ENCODE measurements at regions not wholly inside any gene's neighbourhood (a gene's known extent, or its start where the extent isn't known, plus 50 kb on each side); places are given as distances from the start of the nearest gene placed in this dataset.
A peak's percentile ranks its signal among the peaks of the same experiment; 100 is the strongest.
"Not testable (repeated sequence)": the region's sequence is repeated elsewhere in the genome, so short reads cannot be mapped to it uniquely, and the experiment has no call there.

DNA sequence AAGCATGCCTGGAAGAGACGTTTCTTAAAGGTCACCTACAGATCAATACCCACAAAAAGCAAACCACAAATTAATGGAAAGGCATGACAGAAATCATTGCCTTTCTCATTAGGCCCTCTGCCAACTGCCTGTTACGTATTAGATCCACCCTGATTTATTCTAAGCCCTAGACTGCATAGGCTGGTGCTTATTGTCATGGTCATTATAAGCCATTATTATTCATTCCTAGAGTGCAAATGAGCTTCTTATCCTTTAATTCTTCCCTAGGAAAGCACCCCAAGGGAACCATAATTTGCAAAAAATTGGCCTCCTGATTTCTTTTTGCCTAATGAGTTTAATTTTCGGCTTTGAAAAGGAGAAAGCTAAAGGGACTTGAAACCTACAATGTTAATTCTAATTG is 184.2 kb upstream of the GPRIN3 start:
- DNase-seq, result no peak

GRCh38 chr4:89489921-89490431 is 182.4 kb upstream of the GPRIN3 start:
- DNase-seq, result not testable (repeated sequence)

GRCh38 chr4:89489338-89489771 is 181.8 kb upstream of the GPRIN3 start:
- DNase-seq, result no peak

DNA sequence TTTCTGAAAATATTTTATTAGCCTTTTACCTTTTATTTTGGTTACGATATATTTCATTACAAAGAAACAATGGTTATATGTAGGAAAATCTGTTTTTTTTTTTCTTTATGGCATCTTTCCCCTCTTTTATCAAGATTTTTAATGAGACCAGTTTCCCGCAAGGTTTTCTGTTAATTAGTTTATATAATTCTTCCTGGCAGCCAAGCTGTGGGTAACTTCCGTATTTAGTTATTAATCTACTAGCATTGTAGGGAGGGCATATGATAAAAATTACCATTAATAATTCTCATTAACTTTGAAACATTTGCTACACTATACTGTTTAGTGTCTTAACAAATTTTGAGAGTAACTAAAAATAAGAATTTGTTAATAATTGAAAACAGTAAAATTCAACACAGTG is 181.1 kb upstream of the GPRIN3 start:
- DNase-seq, result no peak

- no peak for DNase-seq
Observed at GRCh38 chr4:89486673-89487072, 179.1 kb upstream of the GPRIN3 start.

GRCh38 chr4:89486042-89486441 is 178.4 kb upstream of the GPRIN3 start:
- DNase-seq, result no peak

GRCh38 chr4:89483833-89484232 is 176.2 kb upstream of the GPRIN3 start:
- DNase-seq, result no peak

DNA sequence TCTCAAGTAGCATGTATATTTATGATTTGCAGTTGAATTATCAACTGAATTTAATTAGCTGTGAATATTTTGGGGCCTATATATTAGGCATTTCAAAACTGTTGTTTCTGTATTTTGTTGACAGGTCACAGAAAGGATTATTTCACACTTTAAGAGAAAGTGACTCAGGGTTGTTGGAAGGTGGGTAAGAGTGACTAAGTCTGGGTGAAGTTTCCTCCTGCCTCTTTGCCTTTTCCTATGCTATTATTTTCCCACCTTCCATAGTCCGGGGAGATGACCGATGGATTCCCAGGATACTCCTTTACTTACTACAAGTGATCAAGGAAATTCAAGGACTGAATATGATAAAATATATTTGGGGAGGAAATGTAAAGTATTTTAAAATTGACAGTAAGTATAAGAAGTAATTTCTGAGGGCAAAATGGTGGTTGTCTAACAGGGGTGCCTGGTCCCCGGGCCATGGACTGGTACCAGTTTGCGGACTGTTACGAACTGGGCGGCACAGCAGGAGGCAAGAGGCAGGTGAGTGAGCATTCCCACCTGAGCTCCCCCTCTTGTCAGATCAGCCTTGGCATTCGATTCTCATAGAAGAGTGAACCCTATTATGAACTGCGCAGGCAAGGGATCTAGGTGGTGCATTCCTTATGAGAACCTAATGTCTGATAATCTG is 175.5 kb upstream of the GPRIN3 start:
- no peak for DNase-seq

DNA sequence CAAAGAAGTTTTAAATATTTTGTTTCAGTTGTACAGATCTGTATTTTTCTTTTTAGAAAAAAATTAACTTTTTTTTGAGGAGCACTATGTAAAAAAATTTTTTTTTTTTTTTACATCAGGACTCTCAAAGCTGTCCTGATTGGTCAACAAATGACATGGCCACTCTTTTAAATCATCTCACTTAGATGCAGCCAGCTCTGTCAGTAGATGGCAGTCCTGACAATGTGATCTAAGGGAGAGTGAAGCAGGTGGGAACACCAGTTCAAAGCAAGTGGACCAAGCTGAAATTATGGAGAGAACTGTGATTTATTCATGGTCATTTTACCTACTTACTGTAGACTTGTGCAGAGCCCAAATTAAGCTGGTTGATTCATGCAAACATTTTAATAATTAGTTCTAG is 174.7 kb upstream of the GPRIN3 start:
- peak; percentile 16 to 53 for DNase-seq

DNA sequence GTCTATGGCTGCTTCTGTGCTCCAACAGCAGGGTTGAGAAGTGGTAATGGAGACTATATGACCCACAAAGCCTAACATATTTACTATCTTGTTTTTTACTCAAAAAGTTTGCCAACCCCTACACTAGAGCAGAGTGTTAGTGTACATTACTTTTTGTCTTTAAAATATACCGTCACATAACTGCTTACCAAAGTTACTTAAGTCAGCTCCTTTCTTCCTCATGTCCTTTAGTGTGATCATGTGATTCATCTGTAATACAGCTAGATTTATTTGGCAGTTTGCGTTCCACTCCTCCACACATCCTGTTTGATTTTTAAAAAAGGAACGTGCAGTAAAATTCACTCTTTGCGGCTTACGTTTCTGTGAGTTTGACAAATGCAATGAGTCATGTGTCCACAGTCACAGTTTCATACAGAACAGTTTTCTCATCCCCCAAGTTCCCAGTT is 162.4 kb upstream of the GPRIN3 start:
- no peak for DNase-seq

DNA sequence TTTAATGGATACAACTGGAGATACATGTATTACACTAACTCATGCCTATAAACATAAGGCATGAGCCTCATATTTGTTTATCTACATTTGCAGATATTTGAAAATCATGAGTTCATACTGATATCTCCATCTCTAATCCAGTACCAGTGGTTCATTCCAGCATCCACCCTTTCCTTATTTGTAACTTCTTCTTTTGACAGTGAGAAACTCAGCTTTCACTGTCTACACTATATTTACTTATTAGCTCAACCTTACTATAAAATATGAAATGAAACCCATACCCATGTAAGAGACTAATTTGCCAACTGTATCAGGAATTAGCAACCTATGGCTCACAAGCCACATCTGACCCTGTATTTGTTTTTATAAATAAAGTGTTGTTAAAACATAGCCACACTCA is 161.9 kb upstream of the GPRIN3 start:
- DNase-seq, result no peak

DNA sequence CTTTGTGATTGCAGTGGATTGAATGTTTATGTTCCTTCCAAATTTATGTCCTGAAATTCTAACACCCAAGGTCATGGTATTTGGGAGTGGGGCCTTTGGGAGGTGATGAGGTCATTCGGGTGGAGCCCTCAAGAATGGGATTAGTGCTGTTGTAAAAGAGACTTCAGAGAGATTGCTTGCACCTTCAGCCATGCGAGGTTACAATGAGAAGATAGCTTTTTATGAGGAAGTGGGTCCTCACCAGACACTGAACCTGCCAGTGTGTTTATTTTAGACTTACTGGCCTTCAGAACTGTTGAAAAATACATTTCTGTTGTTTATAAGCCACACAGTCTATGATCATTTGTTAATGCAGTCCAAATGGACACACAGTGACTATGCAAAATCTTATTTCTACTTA is 161.0 kb upstream of the GPRIN3 start:
- no peak for DNase-seq

- DNase-seq, result no peak
Observed at GRCh38 chr4:89463341-89463740, 155.7 kb upstream of the GPRIN3 start.

DNA sequence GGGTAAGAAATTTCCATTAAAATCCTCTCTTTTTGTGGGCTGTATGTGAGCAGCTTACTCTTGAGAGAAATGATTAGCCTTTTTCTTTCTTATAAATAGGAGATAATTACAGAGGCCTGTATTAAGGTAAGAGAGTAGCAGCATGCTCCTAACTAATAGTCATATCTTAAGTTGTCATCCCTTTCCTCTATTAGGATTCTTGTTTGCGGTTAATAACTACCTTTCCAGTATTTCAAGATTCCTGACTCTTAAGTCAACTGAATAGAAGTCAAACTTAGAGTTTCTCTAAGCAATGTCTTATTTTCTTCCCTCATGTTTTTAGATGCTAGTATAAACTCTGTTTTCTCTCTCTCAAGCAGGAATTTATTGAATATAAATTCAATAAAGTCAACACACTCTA is 139.9 kb upstream of the GPRIN3 start:
- no peak for DNase-seq

GRCh38 chr4:89446193-89446592 is 138.6 kb upstream of the GPRIN3 start:
- DNase-seq, result no peak

GRCh38 chr4:89439533-89439932 is 131.9 kb upstream of the GPRIN3 start:
- no peak for DNase-seq

DNA sequence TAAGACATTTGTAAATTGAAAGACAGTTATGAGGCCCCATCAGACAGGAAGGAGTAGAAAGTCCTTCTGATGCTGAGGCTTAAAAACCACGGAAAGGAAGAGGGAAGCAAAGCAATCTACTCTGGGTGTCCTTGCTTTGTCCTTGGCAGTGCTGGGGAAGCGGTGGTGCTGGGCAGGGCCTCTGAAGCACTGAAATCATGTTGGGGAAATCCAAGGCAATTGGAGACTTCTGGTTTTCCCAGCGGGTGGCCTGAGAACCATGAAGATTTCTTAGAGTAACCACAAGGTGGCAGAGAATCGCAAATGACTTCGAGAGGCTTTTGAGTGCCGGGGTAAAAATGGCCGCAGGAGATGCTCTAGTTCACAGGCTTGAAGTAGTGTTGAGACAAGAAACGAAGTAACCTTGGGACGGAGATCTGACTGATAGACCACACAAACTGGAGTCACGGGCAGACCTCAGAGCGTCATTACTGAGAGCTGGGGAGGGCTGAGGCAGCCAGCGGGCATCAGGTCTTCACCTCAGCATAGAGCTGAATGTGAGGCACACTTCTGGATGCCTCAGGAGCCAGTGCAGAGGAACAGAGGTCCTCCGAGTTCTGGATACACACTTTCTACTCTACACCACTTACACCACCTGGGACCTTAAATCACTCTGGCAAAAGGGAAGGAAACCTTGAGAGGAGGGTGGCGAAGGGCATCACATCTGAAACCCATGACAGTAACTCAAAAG is 130.7 kb upstream of the GPRIN3 start:
- DNase-seq, result no peak

- DNase-seq, result peak in 1 of 2 experiments; percentile 8
Observed at GRCh38 chr4:89434364-89434988, 126.9 kb upstream of the GPRIN3 start.

DNA sequence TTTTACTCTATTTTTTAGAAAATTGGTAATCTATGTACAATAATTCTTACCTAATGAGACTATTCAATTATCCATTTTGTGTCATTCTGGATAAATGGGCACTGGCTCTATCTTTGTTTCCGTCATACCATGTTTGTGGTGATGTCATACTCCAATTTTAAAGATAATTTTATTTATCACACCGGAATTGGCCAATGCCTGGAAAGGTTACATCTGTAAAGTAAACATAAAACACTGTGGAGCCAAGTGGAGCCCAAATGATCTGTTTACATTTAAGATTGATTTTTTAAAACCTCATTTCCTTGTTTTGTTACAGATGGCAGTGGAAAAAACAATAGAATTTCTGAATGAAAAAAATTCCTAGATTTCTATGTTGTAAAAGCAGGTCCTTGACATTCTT is 120.2 kb upstream of the GPRIN3 start:
- no peak for DNase-seq

DNA sequence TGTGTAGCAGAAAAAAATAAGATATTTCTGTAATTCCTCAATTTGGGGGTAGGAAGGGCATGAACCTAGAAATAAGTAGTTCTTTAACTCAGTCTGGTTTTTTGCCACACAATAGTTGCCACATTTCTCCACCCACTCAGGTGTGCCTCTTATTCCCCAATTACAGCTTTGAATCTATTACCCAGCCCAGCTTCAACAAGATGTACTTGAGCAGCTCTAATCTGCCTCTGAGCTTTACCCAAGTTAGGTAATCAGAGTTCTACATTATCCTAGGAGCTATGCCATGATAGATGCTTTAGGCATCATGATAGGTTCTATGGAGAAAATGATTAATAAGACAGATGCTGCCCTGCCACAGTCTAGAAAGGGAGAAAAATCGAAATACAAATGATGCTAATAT is 117.4 kb upstream of the GPRIN3 start:
- DNase-seq, result no peak

DNA sequence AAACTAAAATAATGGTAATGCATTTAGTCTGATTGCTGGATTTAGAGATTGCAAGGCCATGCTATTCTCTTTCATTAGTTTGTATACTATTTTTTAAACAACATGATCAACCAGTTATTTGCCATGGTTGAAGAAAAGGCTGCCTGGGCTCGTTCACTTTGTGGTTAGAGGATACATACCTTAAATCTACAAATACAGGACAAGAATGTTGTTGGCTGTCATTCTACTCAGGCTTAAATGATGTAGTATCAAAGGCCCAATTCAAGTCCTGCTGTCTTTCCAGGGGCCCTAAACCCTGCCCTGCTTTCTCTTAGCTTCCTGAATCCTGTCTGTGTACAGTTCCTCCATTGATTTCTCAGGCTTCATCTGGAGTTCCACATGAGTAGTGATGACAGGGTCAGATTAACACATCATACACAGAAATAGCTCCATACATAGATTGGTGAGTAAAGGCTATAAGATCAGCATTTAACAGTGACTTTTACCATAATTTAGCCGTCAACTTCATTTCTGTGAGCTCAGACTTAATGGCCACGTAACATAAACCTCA is 114.9 kb upstream of the GPRIN3 start:
- DNase-seq, result no peak

DNA sequence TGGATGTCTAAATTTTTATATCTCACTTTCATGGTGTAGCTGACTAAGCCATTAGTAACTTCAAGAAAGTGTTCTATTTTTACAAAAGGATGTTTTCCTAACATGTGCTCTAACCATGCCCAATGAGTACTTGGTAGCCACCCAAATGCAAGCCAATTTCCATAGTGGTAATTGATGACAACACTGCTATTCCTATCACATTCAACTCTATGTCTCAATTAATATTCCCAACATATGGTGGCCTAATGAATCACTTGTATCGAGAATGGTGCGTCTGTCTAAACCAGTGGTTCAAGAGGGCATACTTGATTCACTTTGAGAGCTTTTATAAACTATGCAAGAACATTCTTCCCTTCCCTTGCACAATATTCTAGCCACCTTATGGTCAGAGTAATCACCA is 112.9 kb upstream of the GPRIN3 start:
- DNase-seq, result no peak

DNA sequence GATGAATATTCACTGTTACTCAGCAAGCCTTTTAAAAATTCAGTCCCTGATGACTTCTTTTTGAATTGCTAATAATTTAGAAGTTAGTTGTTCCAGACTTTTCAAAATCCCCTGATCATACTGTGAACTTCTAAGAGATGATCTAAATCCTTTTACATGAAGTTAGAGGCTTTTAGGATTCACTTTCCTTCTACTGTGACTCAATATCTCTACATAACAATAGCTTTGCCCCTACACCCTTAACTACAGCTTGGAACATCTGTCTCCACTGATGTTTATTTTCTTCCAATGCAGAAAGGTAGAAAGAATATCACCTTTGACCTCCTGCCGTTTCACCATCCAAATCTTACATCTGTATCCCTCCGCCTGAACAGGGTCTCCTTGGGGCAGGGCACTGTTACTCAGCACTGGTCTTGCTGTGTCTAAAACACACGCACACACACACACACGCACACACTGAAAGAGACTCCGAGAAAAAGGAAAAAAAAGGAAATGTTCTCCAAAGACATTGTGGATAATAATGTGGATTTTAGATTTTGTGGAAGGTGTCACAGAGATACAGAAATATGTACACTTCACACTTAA is 111.6 kb upstream of the GPRIN3 start:
- DNase-seq, result no peak

All from SHP77 (cell line).